GM23338 (cell line): ENCODE measurements at regions not wholly inside any gene's neighbourhood (a gene's known extent, or its start where the extent isn't known, plus 50 kb on each side); places are given as distances from the start of the nearest gene placed in this dataset.

Experiments used
- ATAC-seq: fragments of 200-7000 bp; cut with Tn5 transposase; 3 replicates; pipeline ENCODE4 v1.9.1; 2020
- DNase-seq: peaks from one replicate; pipeline ENCODE4 v3.0.0-alpha.2; 2015; ENCODE audit warnings: low spot score
- H2AFZ ChIP-seq: fragments of 200-600 bp; sonication (generic); 2 replicates; pipeline ENCODE4 v1.8.0; 2016; ENCODE audit warnings: antibody characterized with exemption, mild to moderate bottlenecking, moderate library complexity
- H3F3A ChIP-seq: fragments of 200-600 bp; sonication (generic); replicated peaks from 2 replicates; pipeline ENCODE4 v1.8.0; 2017; ENCODE audit warnings: antibody characterized with exemption, mixed run types, low read depth
- H3K27ac ChIP-seq: fragments of 200-600 bp; sonication (generic); 2 replicates; pipeline ENCODE4 v1.6.1; 2016; ENCODE audit warnings: low read depth
- H3K27me3 ChIP-seq: fragments of 200-600 bp; sonication (generic); 2 replicates; pipeline ENCODE4 v1.8.0; 2016; ENCODE audit warnings: mild to moderate bottlenecking, mixed run types, moderate library complexity; ENCODE audit not compliant: insufficient read depth
- H3K36me3 ChIP-seq: fragments of 200-600 bp; sonication (generic); 2 replicates; pipeline ENCODE4 v1.8.0; 2016; ENCODE audit warnings: mild to moderate bottlenecking; ENCODE audit not compliant: insufficient read depth
- H3K4me1 ChIP-seq: fragments of 200-600 bp; sonication (generic); 2 replicates; pipeline ENCODE4 v1.8.0; 2016; ENCODE audit warnings: mild to moderate bottlenecking, moderate library complexity; ENCODE audit not compliant: insufficient read depth
- H3K4me2 ChIP-seq: fragments of 200-600 bp; sonication (generic); 2 replicates; pipeline ENCODE4 v1.7.1; 2017; ENCODE audit warnings: mixed run types
- H3K4me3 ChIP-seq: fragments of 200-600 bp; sonication (generic); 2 replicates; pipeline ENCODE4 v1.6.1; 2016; ENCODE audit warnings: mixed run types
- H3K79me2 ChIP-seq: fragments of 200-600 bp; sonication (generic); replicated peaks from 2 replicates; pipeline ENCODE4 v1.8.0; 2017; ENCODE audit warnings: mild to moderate bottlenecking; ENCODE audit not compliant: insufficient read depth
- H3K9me2 ChIP-seq: fragments of 200-600 bp; sonication (generic); 2 replicates; pipeline ENCODE4 v1.8.0; 2017; ENCODE audit not compliant: insufficient read depth
- H4K20me1 ChIP-seq: fragments of 200-600 bp; sonication (generic); replicated peaks from 2 replicates; pipeline ENCODE4 v1.8.0; 2017; ENCODE audit warnings: mild to moderate bottlenecking; ENCODE audit not compliant: insufficient read depth
- H3K27ac Mint-ChIP-seq: 2 replicates; pipeline ENCODE4 v1.8.0; 2020; ENCODE audit warnings: inconsistent platforms, mild to moderate bottlenecking, moderate library complexity, mixed read lengths
- H3K27me3 Mint-ChIP-seq: 3 replicates; pipeline ENCODE4 v1.8.0; 2022; ENCODE audit warnings: low read depth, mild to moderate bottlenecking, moderate library complexity, mixed read lengths, inconsistent platforms; ENCODE audit not compliant: insufficient read depth, poor library complexity
- H3K36me3 Mint-ChIP-seq: 3 replicates; pipeline ENCODE4 v1.8.0; 2021; ENCODE audit warnings: low read depth, mild to moderate bottlenecking, inconsistent platforms, moderate library complexity, mixed read lengths
- H3K4me1 Mint-ChIP-seq: 3 replicates; pipeline ENCODE4 v1.8.0; 2020; ENCODE audit warnings: mild to moderate bottlenecking, inconsistent platforms, mixed read lengths
- H3K4me3 Mint-ChIP-seq: 3 replicates; pipeline ENCODE4 v1.8.0; 2021; ENCODE audit warnings: moderate library complexity, mild to moderate bottlenecking, inconsistent platforms, mixed read lengths
- H3K9me3 Mint-ChIP-seq: 3 replicates; pipeline ENCODE4 v1.8.0; 2020; ENCODE audit warnings: moderate library complexity, mild to moderate bottlenecking, inconsistent platforms, mixed read lengths
- CREB1 ChIP-seq: fragments of 250-450 bp; sonication (Bioruptor Pico); IDR thresholded peaks from 2 replicates; pipeline ENCODE4 v1.5.0; 2020; ENCODE audit warnings: low read depth, mild to moderate bottlenecking, moderate library complexity
- CTCF ChIP-seq, 2 experiments: fragments of 200-600 bp in 1 of 2; sonication (generic) in 1 of 2; conservative IDR thresholded peaks; 2 replicates each; pipeline versions ENCODE4 v1.5.1 to v1.6.1; 2016 to 2017; ENCODE audit warnings: antibody characterized with exemption in 2 of 2, low read depth in 2 of 2, mild to moderate bottlenecking in 2 of 2, moderate library complexity in 1 of 2
- ETS1 ChIP-seq: IDR thresholded peaks from 2 replicates; pipeline ENCODE4 v1.6.1; 2016; ENCODE audit warnings: antibody characterized with exemption
- EZH2 ChIP-seq: fragments of 200-600 bp; sonication (generic); IDR thresholded peaks from one replicate; pipeline ENCODE4 v1.8.0; 2017; ENCODE audit warnings: antibody characterized with exemption, mild to moderate bottlenecking, low read depth; ENCODE audit not compliant: unreplicated experiment
- EZH2phosphoT487 ChIP-seq: fragments of 200-600 bp; sonication (generic); IDR thresholded peaks from one replicate; pipeline ENCODE4 v1.8.1; 2018; ENCODE audit warnings: antibody characterized with exemption; ENCODE audit not compliant: unreplicated experiment
- JUNB ChIP-seq: IDR thresholded peaks from one replicate; pipeline ENCODE4 v1.6.1; 2016; ENCODE audit warnings: antibody characterized with exemption; ENCODE audit not compliant: unreplicated experiment
- NANOG ChIP-seq: IDR thresholded peaks from 2 replicates; pipeline ENCODE4 v1.6.1; 2016; ENCODE audit warnings: antibody characterized with exemption, borderline replicate concordance
- POLR2AphosphoS5 ChIP-seq: IDR thresholded peaks from 2 replicates; pipeline ENCODE4 v1.6.1; 2016; ENCODE audit warnings: antibody characterized with exemption, low read depth
- STAT1 ChIP-seq: IDR thresholded peaks from one replicate; pipeline ENCODE4 v1.6.1; 2016; ENCODE audit warnings: antibody characterized with exemption; ENCODE audit not compliant: unreplicated experiment
- ZNF114 ChIP-seq: fragments of 250-450 bp; sonication (Bioruptor Pico); IDR thresholded peaks from 2 replicates; pipeline ENCODE4 v1.5.0; 2020; ENCODE audit warnings: mild to moderate bottlenecking, moderate library complexity
- ZNF331 ChIP-seq: fragments of 250-450 bp; sonication (Bioruptor Pico); IDR thresholded peaks from 2 replicates; pipeline ENCODE4 v1.5.0; 2020; ENCODE audit warnings: low read depth, mild to moderate bottlenecking, moderate library complexity
- ZNF462 ChIP-seq: fragments of 250-450 bp; sonication (Bioruptor Pico); IDR thresholded peaks from 2 replicates; pipeline ENCODE4 v1.5.0; 2020; ENCODE audit warnings: mild to moderate bottlenecking, moderate library complexity
- TF ChIP-seq, protein P1 (sequence below): IDR thresholded peaks from one replicate; pipeline ENCODE4 v1.6.1; 2018; ENCODE audit warnings: antibody characterized with exemption; ENCODE audit not compliant: unreplicated experiment

DNA sequence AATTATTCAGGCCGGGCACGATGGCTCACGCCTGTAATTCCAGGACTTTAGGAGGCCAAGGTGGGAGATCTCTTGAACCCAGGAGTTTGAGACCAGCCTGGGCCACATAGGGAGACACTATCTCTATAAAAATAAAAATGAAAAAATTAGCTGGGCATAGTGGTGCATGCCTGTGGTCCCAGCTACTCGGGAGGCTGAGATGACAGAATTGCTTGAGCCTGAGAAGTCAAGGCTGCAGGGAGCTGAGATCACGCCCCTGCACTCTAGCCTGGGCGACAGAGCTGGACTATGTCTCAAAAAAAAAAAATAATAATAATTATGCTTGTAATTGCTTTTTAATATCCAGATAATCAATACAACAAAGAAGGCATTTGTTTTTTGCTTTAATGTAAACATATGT lies 91.3 kb downstream of the RIPK4 start:
- Mint-ChIP-seq H3K4me1 (peaks cover 26% of the 10 kb centered on the region), H3K36me3 (no peaks in the 10 kb centered on the region), H3K27me3 (peaks cover 12% of the 10 kb centered on the region), H3K4me3 (no peak overlapping the region), H3K9me3 (no peaks in the 10 kb centered on the region; the same call in 1 of the 3 replicates), H3K27ac (no peak overlapping the region)
- H3K36me3 ChIP-seq = no peaks in the 10 kb centered on the region
- no peak overlapping the region for H3K27ac ChIP-seq
- no peaks in the 10 kb centered on the region for H4K20me1 ChIP-seq
- no peaks in the 10 kb centered on the region for H3K27me3 ChIP-seq
- no peak for TF ChIP-seq JUNB
- no peak for TF ChIP-seq EZH2phosphoT487
- TF ChIP-seq ZNF462 (CRISPR knock-in tag) = no peak
- no peak for TF ChIP-seq CREB1 (CRISPR knock-in tag)
- no peak for TF ChIP-seq ZNF331
- TF ChIP-seq, protein P1, sequence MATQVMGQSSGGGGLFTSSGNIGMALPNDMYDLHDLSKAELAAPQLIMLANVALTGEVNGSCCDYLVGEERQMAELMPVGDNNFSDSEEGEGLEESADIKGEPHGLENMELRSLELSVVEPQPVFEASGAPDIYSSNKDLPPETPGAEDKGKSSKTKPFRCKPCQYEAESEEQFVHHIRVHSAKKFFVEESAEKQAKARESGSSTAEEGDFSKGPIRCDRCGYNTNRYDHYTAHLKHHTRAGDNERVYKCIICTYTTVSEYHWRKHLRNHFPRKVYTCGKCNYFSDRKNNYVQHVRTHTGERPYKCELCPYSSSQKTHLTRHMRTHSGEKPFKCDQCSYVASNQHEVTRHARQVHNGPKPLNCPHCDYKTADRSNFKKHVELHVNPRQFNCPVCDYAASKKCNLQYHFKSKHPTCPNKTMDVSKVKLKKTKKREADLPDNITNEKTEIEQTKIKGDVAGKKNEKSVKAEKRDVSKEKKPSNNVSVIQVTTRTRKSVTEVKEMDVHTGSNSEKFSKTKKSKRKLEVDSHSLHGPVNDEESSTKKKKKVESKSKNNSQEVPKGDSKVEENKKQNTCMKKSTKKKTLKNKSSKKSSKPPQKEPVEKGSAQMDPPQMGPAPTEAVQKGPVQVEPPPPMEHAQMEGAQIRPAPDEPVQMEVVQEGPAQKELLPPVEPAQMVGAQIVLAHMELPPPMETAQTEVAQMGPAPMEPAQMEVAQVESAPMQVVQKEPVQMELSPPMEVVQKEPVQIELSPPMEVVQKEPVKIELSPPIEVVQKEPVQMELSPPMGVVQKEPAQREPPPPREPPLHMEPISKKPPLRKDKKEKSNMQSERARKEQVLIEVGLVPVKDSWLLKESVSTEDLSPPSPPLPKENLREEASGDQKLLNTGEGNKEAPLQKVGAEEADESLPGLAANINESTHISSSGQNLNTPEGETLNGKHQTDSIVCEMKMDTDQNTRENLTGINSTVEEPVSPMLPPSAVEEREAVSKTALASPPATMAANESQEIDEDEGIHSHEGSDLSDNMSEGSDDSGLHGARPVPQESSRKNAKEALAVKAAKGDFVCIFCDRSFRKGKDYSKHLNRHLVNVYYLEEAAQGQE = no peak
- TF ChIP-seq EZH2 = no peak
- no peak for TF ChIP-seq CTCF (conservative IDR thresholded peaks at IDR 0.05; ENCODE audit: low read depth in 2 of 2)
- TF ChIP-seq POLR2AphosphoS5 = no peak
- no peak for TF ChIP-seq ETS1
- no peak for TF ChIP-seq ZNF114 (CRISPR knock-in tag)
- no peak for TF ChIP-seq NANOG
- TF ChIP-seq STAT1 = no peak
- H3K4me1 ChIP-seq = peaks cover 14% of the 10 kb centered on the region
- no peak overlapping the region for H3K4me2 ChIP-seq
- no peaks in the 10 kb centered on the region for H3K79me2 ChIP-seq
- no peak for ATAC-seq
- DNase-seq = no peak
- H3K9me2 ChIP-seq = no peaks in the 10 kb centered on the region
- no peak overlapping the region for H2AFZ ChIP-seq
- no peaks in the 10 kb centered on the region for H3F3A ChIP-seq
- H3K4me3 ChIP-seq = no peak overlapping the region
